Transverse colon (tissue), 4 donors: ENCODE measurements at regions not wholly inside any gene's neighbourhood (a gene's known extent, or its start where the extent isn't known, plus 50 kb on each side); places are given as distances from the start of the nearest gene placed in this dataset.
A peak's percentile ranks its signal among the peaks of the same experiment; 100 is the strongest.

Experiments
- DNase-seq: peaks from one replicate; pipeline ENCODE4 v3.0.0-alpha.2; 2019
- H3K27ac ChIP-seq, 4 donors: fragments of 200-600 bp; sonication (generic); 2 replicates each; pipeline ENCODE4 v1.5.1; 2016 to 2018; ENCODE audit warnings: inconsistent platforms in 4 of 4
- H3K27me3 ChIP-seq: fragments of 200-600 bp; sonication (generic); 2 replicates; pipeline ENCODE4 v1.5.1; 2017; ENCODE audit warnings: inconsistent platforms
- H3K36me3 ChIP-seq, 4 donors: fragments of 200-600 bp; sonication (generic); 2 replicates each; pipeline ENCODE4 v1.5.1; 2017 to 2019; ENCODE audit warnings: inconsistent platforms in 4 of 4
- H3K4me1 ChIP-seq, 4 donors: fragments of 200-600 bp; sonication (generic); 2 replicates each; pipeline ENCODE4 v1.5.1; 2017 to 2020; ENCODE audit warnings: inconsistent platforms in 4 of 4
- H3K4me3 ChIP-seq, 4 donors: fragments of 200-600 bp; sonication (generic); 1 replicate in 1 of 4; 2 replicates in 3 of 4; pipeline versions ENCODE4 v1.5.1 to v1.6.1; 2017 to 2019; ENCODE audit warnings: inconsistent platforms in 4 of 4
- H3K9me3 ChIP-seq, 2 donors: fragments of 200-600 bp; sonication (generic); 2 replicates each; pipeline ENCODE4 v1.5.1; 2017 to 2019; ENCODE audit warnings: inconsistent platforms in 2 of 2
- CTCF ChIP-seq, 5 experiments: fragments of 200-600 bp in 3 of 5; fragments of 450-650 bp in 2 of 5; sonication (generic) in 3 of 5; IDR thresholded peaks; 1 replicate in 2 of 5; 2 replicates in 3 of 5; pipeline ENCODE4 v1.5.1; 2016 to 2017; ENCODE audit warnings: antibody characterized with exemption in 5 of 5, inconsistent platforms in 3 of 5, mild to moderate bottlenecking in 2 of 5, moderate library complexity in 1 of 5
- EP300 ChIP-seq: sonication (generic); formaldehyde crosslinking; IDR thresholded peaks from one replicate; pipeline ENCODE4 v1.6.1; 2017; ENCODE audit warnings: antibody characterized with exemption, low read depth
- POLR2A ChIP-seq: fragments of 450-650 bp; IDR thresholded peaks from one replicate; pipeline ENCODE4 v1.6.1; 2016; ENCODE audit warnings: antibody characterized with exemption, mild to moderate bottlenecking, moderate library complexity
- POLR2AphosphoS5 ChIP-seq, 3 donors: sonication (generic); formaldehyde crosslinking; IDR thresholded peaks; one replicate each; pipeline ENCODE4 v1.6.1; 2016; ENCODE audit warnings: antibody characterized with exemption in 3 of 3
- WGBS, 2 donors: methylation state at CpG; one replicate each; pipeline ENCODE4 v1.1.5; 2018; ENCODE audit warnings: low coverage in 1 of 2; 5-methylcytosine and 5-hydroxymethylcytosine counted together
- in situ Hi-C, 4 donors: fragments of 200-750 bp; cut with MboI; loops; one replicate each; pipeline versions ENCODE4 v1.15.0 to v1.15.1; 2017; ENCODE audit warnings: low sequenced_read_pairs in 3 of 4, low pct_ligation_motif_present in 1 of 4, low pct_unique_long_range_greater_than_20kb in 1 of 4
- intact Hi-C: fragments of 100-400 bp; cut with DNase I; formaldehyde crosslinking; loops from one replicate; pipeline ENCODE4 v1.15.1; 2023; ENCODE audit warnings: low total_unique reads

GRCh38 chr14:89479802-89480201, 62.8 kb upstream of the FOXN3 start:
- Histone ChIP-seq H3K27me3 (no peaks in the 10 kb centered on the region), H3K36me3 (peaks cover 0 to 2% (median 0%) of the 10 kb centered on the region in 4 donors), H3K4me1 (peaks cover 0 to 4% (median 2%) of the 10 kb centered on the region in 4 donors), H3K9me3 (no peaks in the 10 kb centered on the region), H3K4me3 (no peak overlapping the region), H3K27ac (no peak overlapping the region)
- WGBS, 2 donors, result 96% methylated on average over 6 of the region's 6 CpGs; no CpG with 5 or more reads in 1 of the 2 donors
- TF ChIP-seq POLR2AphosphoS5 (IDR thresholded peaks at IDR 0.05) (no peak), EP300 (no peak), CTCF (IDR thresholded peaks at IDR 0.05) (no peak), POLR2A (no peak)
- DNase-seq, result no peak
- in situ Hi-C loops, result no loop called here
- intact Hi-C loops, result no loop called here

- peaks cover 0 to 2% (median 0%) of the 10 kb centered on the region in 4 donors for H3K36me3 ChIP-seq
- 45 to 49% methylated on average over 2 to 4 of the region's 4 CpGs for WGBS, 2 donors
- peaks cover 0 to 4% (median 2%) of the 10 kb centered on the region in 4 donors for H3K4me1 ChIP-seq
- peak; percentile 23 for DNase-seq
- TF ChIP-seq POLR2A (no peak), CTCF (IDR thresholded peaks at IDR 0.05) (no peak), POLR2AphosphoS5 (IDR thresholded peaks at IDR 0.05) (no peak), EP300 (no peak)
- H3K4me3 ChIP-seq, result no peak overlapping the region
- H3K27ac ChIP-seq, result no peak overlapping the region
- H3K27me3 ChIP-seq, result no peaks in the 10 kb centered on the region
- no peaks in the 10 kb centered on the region for H3K9me3 ChIP-seq
- intact Hi-C loops, result no loop called here
- in situ Hi-C loops, result no loop called here
Measured at GRCh38 chr14:89477391-89477790, 60.4 kb upstream of the FOXN3 start.

GRCh38 chr14:89476354-89476896, 59.4 kb upstream of the FOXN3 start:
- H3K4me1 ChIP-seq, result peaks cover 0 to 4% (median 2%) of the 10 kb centered on the region in 4 donors
- 97 to 100% methylated on average over 9 to 10 of the region's 10 CpGs for WGBS, 2 donors
- H3K4me3 ChIP-seq, result no peak overlapping the region
- intact Hi-C loops (no loop called here), in situ Hi-C loops (no loop called here)
- no peak overlapping the region for H3K27ac ChIP-seq
- no peaks in the 10 kb centered on the region for H3K27me3 ChIP-seq
- no peak for DNase-seq
- peaks cover 0 to 2% (median 0%) of the 10 kb centered on the region in 4 donors for H3K36me3 ChIP-seq
- no peaks in the 10 kb centered on the region for H3K9me3 ChIP-seq
- TF ChIP-seq POLR2AphosphoS5 (IDR thresholded peaks at IDR 0.05) (no peak), CTCF (IDR thresholded peaks at IDR 0.05) (no peak), POLR2A (no peak), EP300 (no peak)

- intact Hi-C loops, result no loop called here
- in situ Hi-C loops, result no loop called here
- Histone ChIP-seq H3K4me1 (peaks cover 0 to 11% (median 2%) of the 10 kb centered on the region in 4 donors), H3K27ac (no peak overlapping the region), H3K9me3 (no peaks in the 10 kb centered on the region), H3K27me3 (no peaks in the 10 kb centered on the region), H3K4me3 (no peak overlapping the region), H3K36me3 (peaks cover 0 to 1% (median 0%) of the 10 kb centered on the region in 4 donors)
- TF ChIP-seq POLR2A, result no peak
- no peak for TF ChIP-seq EP300
- TF ChIP-seq POLR2AphosphoS5 (IDR thresholded peaks at IDR 0.05), result no peak
- TF ChIP-seq CTCF (IDR thresholded peaks at IDR 0.05), result no peak
- 73 to 88% methylated on average over 4 of the region's 4 CpGs for WGBS, 2 donors
- DNase-seq, result no peak
Measured at GRCh38 chr14:89474464-89474863, 57.4 kb upstream of the FOXN3 start.
